Panc1 (cell line): ENCODE measurements at regions not wholly inside any gene's neighbourhood (a gene's known extent, or its start where the extent isn't known, plus 50 kb on each side); places are given as distances from the start of the nearest gene placed in this dataset.

Experiments
- POLR2AphosphoS5 ChIP-seq: IDR thresholded peaks from 2 replicates; pipeline ENCODE4 v1.6.1; 2012; ENCODE audit warnings: mild to moderate bottlenecking, low read depth, low read length, moderate library complexity
- SIN3A ChIP-seq: IDR thresholded peaks from 2 replicates; pipeline ENCODE4 v1.6.1; 2012; ENCODE audit warnings: low read depth, mild to moderate bottlenecking, low read length, moderate library complexity, borderline replicate concordance; ENCODE audit not compliant: insufficient read depth
- TF ChIP-seq, protein P1 (sequence below): fragments of 450-650 bp; IDR thresholded peaks from 2 replicates; pipeline ENCODE4 v1.5.1; 2017; ENCODE audit warnings: mild to moderate bottlenecking
- TF ChIP-seq, protein P2 (sequence below), 2 experiments: IDR thresholded peaks; 2 replicates each; pipeline ENCODE4 v1.6.1; 2011 to 2012; ENCODE audit warnings: low read depth in 2 of 2, control low read depth in 1 of 2, low read length in 1 of 2, mild to moderate bottlenecking in 1 of 2, moderate library complexity in 1 of 2; ENCODE audit not compliant: insufficient read depth in 1 of 2

DNA sequence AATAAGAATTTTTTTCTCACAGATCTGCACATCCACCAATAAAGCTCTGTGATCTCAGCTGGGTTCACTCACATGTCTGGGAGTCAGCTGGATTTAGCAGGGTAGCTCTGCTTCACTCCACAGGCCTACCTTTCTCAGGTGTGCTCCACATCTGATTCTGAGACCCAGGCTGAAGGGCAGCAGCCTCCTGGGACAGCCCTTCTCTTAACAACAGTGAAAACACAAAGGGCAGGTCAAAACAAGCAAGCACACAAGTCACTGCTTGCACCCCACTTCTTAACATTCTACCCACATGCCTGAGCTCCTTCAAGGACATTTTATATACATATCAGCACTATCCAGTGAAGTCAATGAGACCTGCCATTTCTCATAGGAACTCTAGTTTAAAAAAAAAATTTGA, 96.0 kb upstream of the MAP3K4 start:
- TF ChIP-seq, protein P1, sequence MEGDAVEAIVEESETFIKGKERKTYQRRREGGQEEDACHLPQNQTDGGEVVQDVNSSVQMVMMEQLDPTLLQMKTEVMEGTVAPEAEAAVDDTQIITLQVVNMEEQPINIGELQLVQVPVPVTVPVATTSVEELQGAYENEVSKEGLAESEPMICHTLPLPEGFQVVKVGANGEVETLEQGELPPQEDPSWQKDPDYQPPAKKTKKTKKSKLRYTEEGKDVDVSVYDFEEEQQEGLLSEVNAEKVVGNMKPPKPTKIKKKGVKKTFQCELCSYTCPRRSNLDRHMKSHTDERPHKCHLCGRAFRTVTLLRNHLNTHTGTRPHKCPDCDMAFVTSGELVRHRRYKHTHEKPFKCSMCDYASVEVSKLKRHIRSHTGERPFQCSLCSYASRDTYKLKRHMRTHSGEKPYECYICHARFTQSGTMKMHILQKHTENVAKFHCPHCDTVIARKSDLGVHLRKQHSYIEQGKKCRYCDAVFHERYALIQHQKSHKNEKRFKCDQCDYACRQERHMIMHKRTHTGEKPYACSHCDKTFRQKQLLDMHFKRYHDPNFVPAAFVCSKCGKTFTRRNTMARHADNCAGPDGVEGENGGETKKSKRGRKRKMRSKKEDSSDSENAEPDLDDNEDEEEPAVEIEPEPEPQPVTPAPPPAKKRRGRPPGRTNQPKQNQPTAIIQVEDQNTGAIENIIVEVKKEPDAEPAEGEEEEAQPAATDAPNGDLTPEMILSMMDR, result no peak
- TF ChIP-seq, protein P2, sequence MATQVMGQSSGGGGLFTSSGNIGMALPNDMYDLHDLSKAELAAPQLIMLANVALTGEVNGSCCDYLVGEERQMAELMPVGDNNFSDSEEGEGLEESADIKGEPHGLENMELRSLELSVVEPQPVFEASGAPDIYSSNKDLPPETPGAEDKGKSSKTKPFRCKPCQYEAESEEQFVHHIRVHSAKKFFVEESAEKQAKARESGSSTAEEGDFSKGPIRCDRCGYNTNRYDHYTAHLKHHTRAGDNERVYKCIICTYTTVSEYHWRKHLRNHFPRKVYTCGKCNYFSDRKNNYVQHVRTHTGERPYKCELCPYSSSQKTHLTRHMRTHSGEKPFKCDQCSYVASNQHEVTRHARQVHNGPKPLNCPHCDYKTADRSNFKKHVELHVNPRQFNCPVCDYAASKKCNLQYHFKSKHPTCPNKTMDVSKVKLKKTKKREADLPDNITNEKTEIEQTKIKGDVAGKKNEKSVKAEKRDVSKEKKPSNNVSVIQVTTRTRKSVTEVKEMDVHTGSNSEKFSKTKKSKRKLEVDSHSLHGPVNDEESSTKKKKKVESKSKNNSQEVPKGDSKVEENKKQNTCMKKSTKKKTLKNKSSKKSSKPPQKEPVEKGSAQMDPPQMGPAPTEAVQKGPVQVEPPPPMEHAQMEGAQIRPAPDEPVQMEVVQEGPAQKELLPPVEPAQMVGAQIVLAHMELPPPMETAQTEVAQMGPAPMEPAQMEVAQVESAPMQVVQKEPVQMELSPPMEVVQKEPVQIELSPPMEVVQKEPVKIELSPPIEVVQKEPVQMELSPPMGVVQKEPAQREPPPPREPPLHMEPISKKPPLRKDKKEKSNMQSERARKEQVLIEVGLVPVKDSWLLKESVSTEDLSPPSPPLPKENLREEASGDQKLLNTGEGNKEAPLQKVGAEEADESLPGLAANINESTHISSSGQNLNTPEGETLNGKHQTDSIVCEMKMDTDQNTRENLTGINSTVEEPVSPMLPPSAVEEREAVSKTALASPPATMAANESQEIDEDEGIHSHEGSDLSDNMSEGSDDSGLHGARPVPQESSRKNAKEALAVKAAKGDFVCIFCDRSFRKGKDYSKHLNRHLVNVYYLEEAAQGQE (IDR thresholded peaks at IDR 0.05; ENCODE audit: insufficient read depth in 1 of 2, low read depth in 2 of 2, low read length in 1 of 2), result no peak
- TF ChIP-seq POLR2AphosphoS5 (no peak), SIN3A (no peak)
